ENCODE measurements at regions not wholly inside any gene's neighbourhood (a gene's known extent, or its start where the extent isn't known, plus 50 kb on each side); places are given as distances from the start of the nearest gene placed in this dataset.
"Not testable (repeated sequence)": the region's sequence is repeated elsewhere in the genome, so short reads cannot be mapped to it uniquely, and the experiment has no call there.

- TF ChIP-seq CTCF (IDR thresholded peaks at IDR 0.05); SIN3A (IDR thresholded peaks at IDR 0.05; ENCODE audit: borderline replicate concordance, insufficient read depth, low read depth, low read length): not testable (repeated sequence)
Observed at GRCh38 chr3:73147479-73147878, 86.0 kb downstream of the EBLN2 start.

Data from Panc1 (cell line).